ENCODE measurements at regions not wholly inside any gene's neighbourhood (a gene's known extent, or its start where the extent isn't known, plus 50 kb on each side); places are given as distances from the start of the nearest gene placed in this dataset.

- no TSS peak for BruUV-seq (replicated peaks)
- Histone ChIP-seq H3K27ac (ENCODE audit: insufficient read depth, low read depth, low read length) (no peak overlapping the region), H3K9me3 (replicated peaks; ENCODE audit: control insufficient read depth, insufficient read depth, low read length) (no peaks in the 10 kb centered on the region), H3K9ac (replicated peaks; ENCODE audit: extremely low read depth, insufficient read depth, low read length) (no peak overlapping the region), H3K79me2 (ENCODE audit: control insufficient read depth, insufficient read depth, low read length) (no peaks in the 10 kb centered on the region), H3K36me3 (ENCODE audit: control insufficient read depth in 2 of 2, extremely low read depth in 1 of 2, insufficient read depth in 2 of 2, low read length in 2 of 2) (no peaks in the 10 kb centered on the region), H3K4me1 (ENCODE audit: control insufficient read depth, extremely low read depth, insufficient read depth, low read length) (no peaks in the 10 kb centered on the region), H3K4me3 (replicated peaks in 1 of 3; ENCODE audit: insufficient read depth in 1 of 3, low read depth in 1 of 3, low read length in 3 of 3) (no peak overlapping the region), H2AFZ (ENCODE audit: low read depth, low read length) (no peak overlapping the region), H3K9me1 (replicated peaks; ENCODE audit: control insufficient read depth, extremely low read depth, insufficient read depth, low read length) (no peaks in the 10 kb centered on the region), H3K27me3 (ENCODE audit: control insufficient read depth in 2 of 2, insufficient read depth in 2 of 2, low read length in 2 of 2) (no peaks in the 10 kb centered on the region), H4K20me1 (replicated peaks; ENCODE audit: control insufficient read depth, extremely low read depth, insufficient read depth, low read length) (no peaks in the 10 kb centered on the region), H3K4me2 (ENCODE audit: insufficient read depth, low read length) (no peak overlapping the region)
- POLR2A ChIA-PET: no interaction called here
- CTCF ChIA-PET: no interaction called here
- TF ChIP-seq POLR2A (IDR thresholded peaks at IDR 0.05; ENCODE audit: low read depth, low read length): no peak
- TF ChIP-seq EZH2 (IDR thresholded peaks at IDR 0.05; ENCODE audit: borderline replicate concordance, low read depth, low read length, severe bottlenecking): no peak
- no peak for TF ChIP-seq FOS (IDR thresholded peaks at IDR 0.05; ENCODE audit: borderline replicate concordance, insufficient read depth, low read length)
- TF ChIP-seq, protein P1, sequence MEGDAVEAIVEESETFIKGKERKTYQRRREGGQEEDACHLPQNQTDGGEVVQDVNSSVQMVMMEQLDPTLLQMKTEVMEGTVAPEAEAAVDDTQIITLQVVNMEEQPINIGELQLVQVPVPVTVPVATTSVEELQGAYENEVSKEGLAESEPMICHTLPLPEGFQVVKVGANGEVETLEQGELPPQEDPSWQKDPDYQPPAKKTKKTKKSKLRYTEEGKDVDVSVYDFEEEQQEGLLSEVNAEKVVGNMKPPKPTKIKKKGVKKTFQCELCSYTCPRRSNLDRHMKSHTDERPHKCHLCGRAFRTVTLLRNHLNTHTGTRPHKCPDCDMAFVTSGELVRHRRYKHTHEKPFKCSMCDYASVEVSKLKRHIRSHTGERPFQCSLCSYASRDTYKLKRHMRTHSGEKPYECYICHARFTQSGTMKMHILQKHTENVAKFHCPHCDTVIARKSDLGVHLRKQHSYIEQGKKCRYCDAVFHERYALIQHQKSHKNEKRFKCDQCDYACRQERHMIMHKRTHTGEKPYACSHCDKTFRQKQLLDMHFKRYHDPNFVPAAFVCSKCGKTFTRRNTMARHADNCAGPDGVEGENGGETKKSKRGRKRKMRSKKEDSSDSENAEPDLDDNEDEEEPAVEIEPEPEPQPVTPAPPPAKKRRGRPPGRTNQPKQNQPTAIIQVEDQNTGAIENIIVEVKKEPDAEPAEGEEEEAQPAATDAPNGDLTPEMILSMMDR (IDR thresholded peaks at IDR 0.05; ENCODE audit: extremely low read depth in 1 of 2, insufficient read depth in 1 of 2, low read depth in 1 of 2, low read length in 2 of 2): no peak
- TF ChIP-seq, protein P2, sequence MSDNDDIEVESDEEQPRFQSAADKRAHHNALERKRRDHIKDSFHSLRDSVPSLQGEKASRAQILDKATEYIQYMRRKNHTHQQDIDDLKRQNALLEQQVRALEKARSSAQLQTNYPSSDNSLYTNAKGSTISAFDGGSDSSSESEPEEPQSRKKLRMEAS (IDR thresholded peaks at IDR 0.05; ENCODE audit: insufficient read depth, insufficient read length): no peak
- no peak for TF ChIP-seq POLR2AphosphoS5 (IDR thresholded peaks at IDR 0.05; ENCODE audit: insufficient read depth, low read depth, low read length)
- TF ChIP-seq MYC (IDR thresholded peaks at IDR 0.05; ENCODE audit: low read depth, low read length): no peak
- TF ChIP-seq JUN (IDR thresholded peaks at IDR 0.05; ENCODE audit: borderline replicate concordance, insufficient read depth, insufficient read length, low read depth): no peak
- no peak for TF ChIP-seq GATA2 (IDR thresholded peaks at IDR 0.05; ENCODE audit: insufficient read depth, insufficient read length, low read depth, low read length)
- dilution Hi-C loops (cut with MboI; ENCODE audit: extremely low pct_ligation_motif_present, low sequenced_read_pairs) (no loop called here), intact Hi-C loops (cut with micrococcal nuclease) (no loop called here)
- FAIRE-seq: no peak
- no peak for DNase-seq (ENCODE audit: low read depth, low spot score)
These were observed 115.2 kb upstream of the LRPAP1 start for GRCh38 chr4:3647421-3647820.

Measured in endothelial cell of umbilical vein (primary cell).